Hematopoietic multipotent progenitor cell treated with erythropoietin and hydrocortisone succinate and interleukin-3 and kit ligand, for 8 days (in vitro differentiated cells): ENCODE measurements at regions not wholly inside any gene's neighbourhood (a gene's known extent, or its start where the extent isn't known, plus 50 kb on each side); places are given as distances from the start of the nearest gene placed in this dataset.

Experiments
- DNase-seq: peaks from one replicate; pipeline ENCODE4 v3.0.0-alpha.2; 2015

GRCh38 chr20:11329271-11329670 lies 588.4 kb upstream of the BTBD3 start:
- DNase-seq, result no peak

GRCh38 chr20:11331096-11331495 lies 586.6 kb upstream of the BTBD3 start:
- DNase-seq, result no peak

DNA sequence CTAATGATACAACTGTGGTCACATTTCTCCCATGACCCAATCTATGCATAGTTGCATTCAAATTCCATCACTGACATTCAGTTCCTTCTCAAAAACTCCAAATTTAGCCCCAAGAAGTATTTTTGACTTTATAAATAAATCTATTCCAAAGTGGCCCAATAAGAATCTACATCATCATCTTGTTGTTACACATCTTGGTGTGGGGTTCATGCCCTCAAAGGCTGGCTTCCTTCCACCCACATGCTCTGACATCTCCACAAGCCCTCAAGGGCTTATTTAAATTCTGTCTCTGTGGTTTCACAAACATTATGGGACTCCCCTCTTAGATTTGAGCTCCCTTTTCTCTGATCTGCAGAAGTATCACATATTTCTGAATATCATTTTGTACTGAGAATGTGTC lies 585.3 kb upstream of the BTBD3 start:
- DNase-seq, result no peak

GRCh38 chr20:11333634-11334033 lies 584.1 kb upstream of the BTBD3 start:
- DNase-seq, result no peak

DNA sequence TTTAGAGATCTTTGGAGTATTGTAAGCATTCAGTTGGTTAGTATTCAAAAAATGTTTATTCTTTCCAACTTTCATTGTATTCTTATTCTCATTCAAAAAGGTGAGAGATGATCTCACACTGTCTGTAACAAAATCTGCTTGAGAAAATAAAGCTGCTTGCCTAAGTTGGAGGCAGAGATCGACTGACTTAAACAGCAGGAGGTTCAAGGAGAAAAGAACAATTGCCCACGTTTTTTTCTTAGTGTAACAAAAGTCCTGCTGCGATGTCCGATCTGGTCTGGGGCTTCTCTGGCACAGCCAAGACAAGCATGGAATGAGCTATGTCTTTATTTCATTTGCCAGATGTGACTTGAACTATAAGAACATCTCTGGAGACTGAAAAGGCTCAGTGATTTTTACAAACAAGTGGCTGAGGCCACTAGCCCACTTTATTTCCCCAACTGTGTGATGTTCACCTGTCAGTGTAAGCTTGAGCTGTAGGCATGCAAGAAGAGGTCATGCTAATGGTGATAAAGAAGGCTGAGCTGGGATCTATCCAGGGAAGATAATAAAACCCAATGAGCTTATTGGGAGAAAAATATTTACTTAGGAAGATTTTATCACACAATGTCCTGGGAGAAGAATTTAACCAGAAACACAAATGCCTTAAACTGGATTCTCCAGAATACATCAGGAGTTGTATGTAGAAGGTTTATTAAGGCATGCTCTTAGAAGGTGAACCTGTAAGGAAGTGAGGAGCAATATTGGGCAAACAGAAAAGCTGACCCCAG lies 580.1 kb upstream of the BTBD3 start:
- no peak for DNase-seq

GRCh38 chr20:11338496-11339306 lies 579.0 kb upstream of the BTBD3 start:
- DNase-seq, result no peak

- DNase-seq, result no peak
Observed at GRCh38 chr20:11344939-11345338, 572.8 kb upstream of the BTBD3 start.

GRCh38 chr20:11347738-11348137 lies 570.0 kb upstream of the BTBD3 start:
- DNase-seq, result no peak

GRCh38 chr20:11350126-11351005 lies 567.3 kb upstream of the BTBD3 start:
- no peak for DNase-seq

DNA sequence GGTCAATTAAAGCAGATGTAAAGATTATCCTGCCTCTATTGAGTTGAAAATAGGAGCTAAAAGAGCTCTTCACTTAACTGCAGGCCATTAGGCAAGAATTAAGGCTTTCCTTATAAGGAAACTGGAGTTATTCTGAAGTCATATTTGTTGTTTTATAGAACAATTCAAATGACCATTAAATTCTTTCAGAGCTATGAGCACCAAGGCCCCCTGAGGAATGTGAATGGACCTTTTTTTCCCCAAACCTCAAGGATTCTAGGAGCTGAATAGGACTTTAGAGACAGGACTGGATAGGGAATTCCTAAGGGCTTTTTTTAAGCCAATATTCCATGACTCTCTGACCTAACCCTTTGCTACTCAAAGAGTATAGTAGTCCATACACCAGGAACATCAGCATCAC lies 565.7 kb upstream of the BTBD3 start:
- DNase-seq, result no peak

GRCh38 chr20:11354846-11355245 lies 562.8 kb upstream of the BTBD3 start:
- no peak for DNase-seq

GRCh38 chr20:11355345-11355744 lies 562.3 kb upstream of the BTBD3 start:
- no peak for DNase-seq

DNA sequence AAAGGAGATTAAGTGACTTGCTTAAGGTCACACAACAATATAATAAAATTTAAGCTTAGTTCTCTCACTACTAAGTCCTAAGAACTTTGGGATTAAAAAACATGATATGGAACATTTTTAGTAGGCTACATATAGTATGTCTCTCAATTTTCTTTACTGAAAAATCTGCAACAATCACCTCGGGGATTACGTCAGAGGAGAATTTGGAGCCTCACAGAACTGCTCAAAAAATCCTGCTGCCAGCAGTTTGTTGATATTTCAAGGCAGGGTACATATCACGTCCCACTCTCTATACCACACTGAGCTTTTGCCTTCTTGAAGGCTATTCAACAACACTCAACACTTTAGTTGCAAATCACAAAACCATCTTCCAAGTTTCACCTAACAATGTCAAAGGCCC lies 561.6 kb upstream of the BTBD3 start:
- no peak for DNase-seq

DNA sequence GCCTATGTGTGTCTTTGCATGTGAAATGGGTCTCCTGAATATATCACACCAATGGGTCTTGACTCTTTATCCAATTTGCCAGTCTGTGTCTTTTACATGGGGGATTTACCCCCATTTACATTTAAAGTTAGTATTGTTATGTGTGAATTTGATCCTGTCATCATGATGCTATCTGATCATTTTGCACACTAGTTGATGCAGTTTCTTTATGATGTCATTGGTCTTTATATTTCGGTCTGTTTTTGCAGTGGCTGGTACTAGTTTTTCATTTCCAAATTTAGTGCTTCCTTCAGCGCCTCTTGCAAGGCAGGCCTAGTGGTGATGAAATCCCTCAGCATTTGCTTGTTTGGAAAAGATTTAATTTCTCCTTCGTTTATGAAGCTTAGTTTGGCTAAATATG lies 555.2 kb upstream of the BTBD3 start:
- DNase-seq, result no peak

- DNase-seq, result no peak
Observed at GRCh38 chr20:11364736-11365135, 553.0 kb upstream of the BTBD3 start.

DNA sequence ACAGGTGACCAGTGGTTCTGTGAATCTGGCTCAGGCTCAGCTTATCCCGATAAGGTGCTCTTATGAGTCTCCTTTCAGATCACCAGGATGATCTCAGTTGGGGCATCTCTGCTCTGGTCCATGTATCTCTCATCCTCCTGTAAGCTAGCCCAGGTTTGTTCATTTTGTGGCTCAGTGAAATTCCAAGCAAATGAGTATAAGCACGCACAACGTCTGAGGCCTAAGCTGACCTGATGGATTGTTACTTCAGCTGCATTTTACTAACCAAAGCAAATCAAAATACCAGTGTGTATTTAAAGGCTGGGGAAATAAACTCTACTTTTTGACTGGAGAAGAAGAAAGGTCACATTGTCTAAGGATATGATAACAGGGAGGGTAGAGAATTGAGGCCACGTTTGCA lies 551.0 kb upstream of the BTBD3 start:
- no peak for DNase-seq

- DNase-seq, result no peak
Observed at GRCh38 chr20:11368499-11368898, 549.2 kb upstream of the BTBD3 start.

DNA sequence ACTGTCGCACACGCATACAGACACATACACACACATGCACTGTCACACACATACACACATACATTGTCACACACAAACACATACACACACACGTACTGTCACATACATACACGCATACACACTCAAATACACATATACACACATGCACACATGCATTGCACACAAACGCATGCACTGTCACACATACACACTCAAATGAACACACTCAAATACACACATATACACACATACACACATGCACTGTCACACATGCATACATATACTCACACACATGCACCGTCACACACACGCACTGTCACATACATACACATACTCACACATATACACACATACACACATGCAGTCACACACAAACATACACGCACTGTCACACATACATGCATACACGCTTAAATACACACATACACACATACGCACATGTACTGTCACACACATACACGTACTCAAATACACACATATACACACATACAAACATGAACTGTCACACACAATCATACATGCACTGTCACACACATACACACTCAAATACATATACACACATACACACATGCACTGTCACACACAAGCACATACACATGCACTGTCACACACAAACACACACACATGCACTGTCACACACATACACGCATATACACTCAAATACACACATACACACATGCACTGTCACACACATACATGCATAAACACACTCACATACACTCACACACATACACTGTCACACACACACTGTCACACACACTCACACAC lies 548.6 kb upstream of the BTBD3 start:
- DNase-seq, result no peak

DNA sequence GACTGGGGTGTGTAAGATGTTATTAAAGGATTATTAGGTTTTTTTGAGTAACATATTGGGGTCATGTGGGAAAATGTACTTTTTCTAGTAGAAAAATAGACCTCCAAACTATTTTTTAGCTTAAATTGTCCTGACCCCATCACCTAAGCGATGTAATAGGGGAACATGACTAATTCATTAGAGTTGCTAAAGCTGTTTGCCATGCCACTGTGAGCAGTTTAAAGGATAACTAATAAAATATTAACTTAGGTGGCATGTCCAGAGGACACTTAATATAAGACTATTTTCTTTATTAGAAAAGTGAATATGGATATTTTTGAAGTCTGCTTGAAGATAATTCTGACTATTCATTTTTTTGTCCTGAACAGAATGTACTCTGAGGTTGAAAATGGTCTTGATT lies 545.9 kb upstream of the BTBD3 start:
- no peak for DNase-seq

DNA sequence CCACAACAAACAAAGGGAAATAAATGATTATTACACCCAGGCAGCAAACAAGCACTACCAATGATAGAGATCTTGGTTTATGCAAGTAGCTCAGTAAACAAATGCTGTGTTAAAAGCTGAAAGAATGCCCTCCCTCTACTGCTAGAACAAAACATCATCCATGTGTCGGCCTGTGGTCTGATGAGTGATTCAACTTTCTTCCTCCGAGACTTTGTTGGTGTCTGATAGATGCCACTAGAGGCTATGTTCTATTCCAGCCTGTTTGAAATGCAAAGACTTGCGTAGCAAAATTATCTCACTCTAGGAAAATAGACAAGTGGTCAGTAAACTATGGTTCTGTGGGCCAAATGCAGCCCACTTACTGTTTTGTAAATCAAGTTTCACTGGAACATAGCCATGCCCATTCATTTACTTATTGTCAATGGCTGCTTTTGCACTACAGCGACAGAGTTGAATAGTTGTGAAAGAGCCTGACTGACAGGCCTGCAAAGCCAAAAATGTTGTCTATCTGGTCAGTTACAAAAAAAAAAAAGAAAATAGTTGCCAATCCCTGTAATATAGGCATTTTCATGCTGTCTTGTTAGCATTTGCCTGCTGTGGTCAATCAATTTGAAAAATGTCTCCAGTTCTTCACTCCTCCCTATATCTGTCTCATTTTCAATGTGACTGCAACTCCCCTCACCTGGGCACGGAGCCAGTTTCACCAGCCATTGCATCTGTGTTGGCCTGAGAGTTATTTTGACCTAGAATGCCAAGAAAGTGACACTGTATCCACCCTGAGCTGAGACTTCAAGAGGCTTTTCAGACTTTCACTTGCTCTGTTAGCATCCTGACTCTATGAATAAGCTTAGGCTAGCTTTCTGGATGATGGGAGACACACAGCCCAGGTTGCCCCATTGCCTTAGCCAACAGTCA lies 544.6 kb upstream of the BTBD3 start:
- peak; percentile 4 for DNase-seq

DNA sequence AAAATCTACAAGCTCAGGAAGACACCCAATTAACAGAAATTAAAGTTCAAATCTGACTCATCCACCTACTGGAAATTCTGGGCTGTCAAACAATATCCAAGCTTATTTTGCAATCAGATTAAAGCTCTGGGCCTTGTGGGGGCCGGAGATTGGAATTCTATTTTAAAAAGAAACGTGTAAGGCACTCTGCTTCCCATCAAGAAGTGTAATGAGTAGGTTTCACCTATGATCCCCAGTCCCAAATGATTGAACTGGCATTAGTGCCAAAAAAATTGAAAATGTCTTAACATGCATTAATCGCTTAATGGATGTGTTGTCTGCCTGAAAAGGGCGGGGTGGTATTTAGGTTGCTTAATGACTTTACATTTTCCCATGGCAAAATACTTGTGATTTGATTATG lies 542.4 kb upstream of the BTBD3 start:
- no peak for DNase-seq

DNA sequence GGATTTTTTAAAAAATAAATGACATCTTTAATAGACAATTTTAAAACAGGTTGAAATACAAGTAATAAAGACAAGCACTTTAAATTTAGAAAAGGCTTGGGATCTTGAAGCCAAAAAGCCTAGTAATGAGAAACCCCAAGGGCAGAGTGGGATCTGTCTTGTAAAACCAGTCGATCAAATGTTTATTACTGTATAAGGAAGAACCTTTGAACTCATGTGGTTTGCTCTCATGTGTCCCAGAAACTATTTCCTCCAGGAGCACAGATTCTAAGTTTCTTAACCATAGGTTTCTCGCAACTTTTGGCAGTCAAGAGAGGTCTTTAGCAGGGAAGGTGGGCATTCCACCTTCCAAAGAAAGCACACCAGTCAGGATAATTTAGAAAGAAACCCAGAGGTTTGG lies 541.7 kb upstream of the BTBD3 start:
- no peak for DNase-seq
